Endodermal cell (in vitro differentiated cells): ENCODE measurements at regions not wholly inside any gene's neighbourhood (a gene's known extent, or its start where the extent isn't known, plus 50 kb on each side); places are given as distances from the start of the nearest gene placed in this dataset.

ENCODE experiments used
- DNase-seq: peaks from one replicate; pipeline ENCODE4 v3.0.0-alpha.2; 2017
- H3K27ac ChIP-seq: 2 replicates; pipeline ENCODE4 v1.5.1; 2013; ENCODE audit warnings: mild to moderate bottlenecking, low read depth, low read length, moderate library complexity
- H3K27me3 ChIP-seq: 2 replicates; pipeline ENCODE4 v1.6.1; 2013; ENCODE audit warnings: mild to moderate bottlenecking, low read length, moderate library complexity; ENCODE audit not compliant: insufficient read depth, control insufficient read depth, poor library complexity, severe bottlenecking
- H3K36me3 ChIP-seq: 2 replicates; pipeline ENCODE4 v1.7.0; 2013; ENCODE audit warnings: mild to moderate bottlenecking, low read length, moderate library complexity; ENCODE audit not compliant: control insufficient read depth, insufficient read depth
- H3K4me1 ChIP-seq: one replicate; pipeline ENCODE4 v1.7.0; 2013; ENCODE audit warnings: low read length; ENCODE audit not compliant: control insufficient read depth, insufficient read depth
- H3K4me3 ChIP-seq: 2 replicates; pipeline ENCODE4 v1.5.1; 2013; ENCODE audit warnings: mild to moderate bottlenecking, low read length, moderate library complexity
- H3K9ac ChIP-seq: 2 replicates; pipeline ENCODE4 v1.6.1; 2013; ENCODE audit warnings: mild to moderate bottlenecking, low read length, moderate library complexity; ENCODE audit not compliant: poor library complexity, severe bottlenecking; ENCODE audit errors: extremely low read depth
- H3K9me3 ChIP-seq: 2 replicates; pipeline ENCODE4 v1.6.1; 2013; ENCODE audit warnings: mild to moderate bottlenecking, low read length, moderate library complexity; ENCODE audit not compliant: control insufficient read depth
- H3K27ac Mint-ChIP-seq: 2 replicates; pipeline ENCODE4 v1.8.0; 2020; ENCODE audit warnings: mixed read lengths
- H3K27me3 Mint-ChIP-seq: 2 replicates; pipeline ENCODE4 v1.8.0; 2021; ENCODE audit warnings: mild to moderate bottlenecking, mixed read lengths; ENCODE audit not compliant: insufficient read depth
- H3K36me3 Mint-ChIP-seq: 2 replicates; pipeline ENCODE4 v1.8.0; 2020; ENCODE audit warnings: low read depth, mixed read lengths
- H3K4me1 Mint-ChIP-seq: 2 replicates; pipeline ENCODE4 v1.8.0; 2020; ENCODE audit warnings: mixed read lengths
- H3K4me3 Mint-ChIP-seq: 2 replicates; pipeline ENCODE4 v1.8.0; 2020; ENCODE audit warnings: mild to moderate bottlenecking, moderate library complexity, mixed read lengths
- H3K9me3 Mint-ChIP-seq: 2 replicates; pipeline ENCODE4 v1.8.0; 2020; ENCODE audit warnings: mild to moderate bottlenecking, mixed read lengths
- CTCF ChIP-seq: fragments of 200-600 bp; sonication (generic); conservative IDR thresholded peaks from 2 replicates; pipeline ENCODE4 v1.5.0; 2021; ENCODE audit warnings: antibody characterized with exemption, mild to moderate bottlenecking
- WGBS, 2 experiments: methylation state at CpG; one replicate each; pipeline versions ENCODE4 v1.1.5 to v1.1.7; 2013; ENCODE audit warnings: missing lambda C conversion rate in 2 of 2, mixed read lengths in 1 of 2; ENCODE audit not compliant: insufficient coverage in 1 of 2, insufficient read length in 1 of 2; 5-methylcytosine and 5-hydroxymethylcytosine counted together

DNA sequence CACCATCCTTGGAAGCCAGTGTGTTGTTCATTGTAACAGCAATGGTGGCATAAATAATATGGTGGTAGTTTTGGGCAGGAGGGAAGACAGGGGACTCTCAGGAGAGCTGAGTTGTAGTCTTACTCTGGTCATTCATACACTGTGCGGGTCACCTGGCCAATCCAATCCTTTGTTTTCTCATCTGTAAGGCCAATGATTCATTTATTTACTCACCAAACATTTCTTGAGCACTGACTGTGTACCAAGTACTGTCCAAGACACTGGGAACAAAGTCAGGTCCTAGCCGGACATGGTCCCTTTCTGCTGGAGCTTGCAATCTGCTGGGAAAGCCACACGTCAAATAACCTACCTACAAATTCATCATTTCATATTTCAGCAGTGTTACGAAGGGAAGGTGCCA, 302.7 kb downstream of the CYP26B1 start:
- WGBS, 2 experiments, result 85 to 100% methylated on average over 1 to 4 of the region's 4 CpGs
- H3K9me3 ChIP-seq, result no peaks in the 10 kb centered on the region
- H3K27me3 ChIP-seq, result no peaks in the 10 kb centered on the region
- H3K27ac ChIP-seq, result no peak overlapping the region
- peaks cover 4% of the 10 kb centered on the region for H3K27me3 Mint-ChIP-seq
- DNase-seq, result no peak
- no peaks in the 10 kb centered on the region for H3K4me1 ChIP-seq
- no peaks in the 10 kb centered on the region for H3K36me3 Mint-ChIP-seq
- no peak overlapping the region for H3K4me3 ChIP-seq
- H3K4me3 Mint-ChIP-seq, result no peak overlapping the region
- H3K9ac ChIP-seq, result no peak overlapping the region
- no peak for TF ChIP-seq CTCF
- H3K4me1 Mint-ChIP-seq, result no peaks in the 10 kb centered on the region
- no peaks in the 10 kb centered on the region for H3K36me3 ChIP-seq
- no peak overlapping the region for H3K27ac Mint-ChIP-seq
- no peaks in the 10 kb centered on the region for H3K9me3 Mint-ChIP-seq

GRCh38 chr2:71843391-71843850, 304.2 kb downstream of the CYP26B1 start:
- H3K9ac ChIP-seq, result no peak overlapping the region
- H3K27me3 Mint-ChIP-seq, result peaks cover 4% of the 10 kb centered on the region
- TF ChIP-seq CTCF, result no peak

GRCh38 chr2:71842744-71843143, 304.9 kb downstream of the CYP26B1 start:
- H3K4me1 Mint-ChIP-seq, result no peaks in the 10 kb centered on the region
- H3K4me3 Mint-ChIP-seq, result no peak overlapping the region
- no peaks in the 10 kb centered on the region for H3K27me3 ChIP-seq
- no peaks in the 10 kb centered on the region for H3K9me3 ChIP-seq
- H3K27ac Mint-ChIP-seq, result no peak overlapping the region
- H3K36me3 ChIP-seq, result no peaks in the 10 kb centered on the region
- no peak overlapping the region for H3K4me3 ChIP-seq
- no peaks in the 10 kb centered on the region for H3K36me3 Mint-ChIP-seq
- no peak for TF ChIP-seq CTCF
- no peak overlapping the region for H3K27ac ChIP-seq
- DNase-seq, result no peak
- WGBS, 2 experiments, result 87 to 100% methylated on average over 3 to 4 of the region's 4 CpGs
- no peak overlapping the region for H3K9ac ChIP-seq
- H3K9me3 Mint-ChIP-seq, result no peaks in the 10 kb centered on the region
- no peaks in the 10 kb centered on the region for H3K4me1 ChIP-seq
- H3K27me3 Mint-ChIP-seq, result peaks cover 4% of the 10 kb centered on the region

More at GRCh38 chr2:71843391-71843850, 304.2 kb downstream of the CYP26B1 start:
- no peak overlapping the region for H3K27ac Mint-ChIP-seq
- no peaks in the 10 kb centered on the region for H3K9me3 Mint-ChIP-seq
- DNase-seq, result no peak
- 77 to 89% methylated on average over 1 to 3 of the region's 3 CpGs for WGBS, 2 experiments
- no peaks in the 10 kb centered on the region for H3K4me1 Mint-ChIP-seq
- no peak overlapping the region for H3K4me3 Mint-ChIP-seq
- H3K4me3 ChIP-seq, result no peak overlapping the region
- H3K4me1 ChIP-seq, result no peaks in the 10 kb centered on the region
- H3K9me3 ChIP-seq, result no peaks in the 10 kb centered on the region
- no peaks in the 10 kb centered on the region for H3K36me3 ChIP-seq
- H3K27me3 ChIP-seq, result no peaks in the 10 kb centered on the region
- H3K36me3 Mint-ChIP-seq, result no peaks in the 10 kb centered on the region
- H3K27ac ChIP-seq, result no peak overlapping the region
